Loucy (cell line): ENCODE measurements at regions not wholly inside any gene's neighbourhood (a gene's known extent, or its start where the extent isn't known, plus 50 kb on each side); places are given as distances from the start of the nearest gene placed in this dataset.

Source experiments
- EZH2phosphoT487 ChIP-seq: fragments of 200-600 bp; IDR thresholded peaks from 2 replicates; pipeline ENCODE4 v1.6.1; 2018; ENCODE audit warnings: antibody characterized with exemption, mild to moderate bottlenecking, moderate library complexity, borderline replicate concordance
- TF ChIP-seq, protein P1 (sequence below): fragments of 200-600 bp; sonication (generic); conservative IDR thresholded peaks from 2 replicates; pipeline ENCODE4 v1.5.1; 2014; ENCODE audit warnings: mild to moderate bottlenecking, antibody characterized with exemption, low read length

DNA sequence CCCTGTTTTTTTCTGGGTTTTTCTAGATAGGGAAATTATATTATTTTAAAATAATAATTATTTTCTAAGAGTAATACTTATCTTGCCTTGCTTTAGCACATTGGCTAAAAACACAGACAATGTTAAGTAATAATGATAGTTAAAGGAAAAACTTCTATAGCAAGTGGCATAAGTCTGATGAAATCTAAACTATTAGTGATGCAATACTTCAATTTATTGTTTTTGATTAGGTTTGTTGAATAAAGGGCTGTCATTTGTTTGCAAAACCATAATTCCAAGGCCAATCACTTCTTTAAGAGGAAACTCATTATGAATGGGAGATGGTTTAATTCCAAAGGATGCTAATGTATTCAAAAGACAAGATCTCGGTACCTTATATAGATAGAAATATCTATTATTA is 293.8 kb upstream of the FBXL7 start:
- TF ChIP-seq, protein P1, sequence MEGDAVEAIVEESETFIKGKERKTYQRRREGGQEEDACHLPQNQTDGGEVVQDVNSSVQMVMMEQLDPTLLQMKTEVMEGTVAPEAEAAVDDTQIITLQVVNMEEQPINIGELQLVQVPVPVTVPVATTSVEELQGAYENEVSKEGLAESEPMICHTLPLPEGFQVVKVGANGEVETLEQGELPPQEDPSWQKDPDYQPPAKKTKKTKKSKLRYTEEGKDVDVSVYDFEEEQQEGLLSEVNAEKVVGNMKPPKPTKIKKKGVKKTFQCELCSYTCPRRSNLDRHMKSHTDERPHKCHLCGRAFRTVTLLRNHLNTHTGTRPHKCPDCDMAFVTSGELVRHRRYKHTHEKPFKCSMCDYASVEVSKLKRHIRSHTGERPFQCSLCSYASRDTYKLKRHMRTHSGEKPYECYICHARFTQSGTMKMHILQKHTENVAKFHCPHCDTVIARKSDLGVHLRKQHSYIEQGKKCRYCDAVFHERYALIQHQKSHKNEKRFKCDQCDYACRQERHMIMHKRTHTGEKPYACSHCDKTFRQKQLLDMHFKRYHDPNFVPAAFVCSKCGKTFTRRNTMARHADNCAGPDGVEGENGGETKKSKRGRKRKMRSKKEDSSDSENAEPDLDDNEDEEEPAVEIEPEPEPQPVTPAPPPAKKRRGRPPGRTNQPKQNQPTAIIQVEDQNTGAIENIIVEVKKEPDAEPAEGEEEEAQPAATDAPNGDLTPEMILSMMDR, result no peak
- no peak for TF ChIP-seq EZH2phosphoT487
